Fibroblast of the aortic adventitia (primary cell): ENCODE measurements at regions not wholly inside any gene's neighbourhood (a gene's known extent, or its start where the extent isn't known, plus 50 kb on each side); places are given as distances from the start of the nearest gene placed in this dataset.
A peak's percentile ranks its signal among the peaks of the same experiment; 100 is the strongest.

Experiments used
- DNase-seq: peaks from one replicate; pipeline ENCODE4 v3.0.0-alpha.2; 2010; ENCODE audit warnings: low read depth
- H3K4me3 ChIP-seq: 2 replicates; pipeline ENCODE4 v1.5.1; 2011; ENCODE audit warnings: low read depth, mild to moderate bottlenecking, control low read depth, low read length, moderate library complexity
- CTCF ChIP-seq: IDR thresholded peaks from 2 replicates; pipeline ENCODE4 v1.5.1; 2011; ENCODE audit warnings: mild to moderate bottlenecking, low read length, control low read depth, inconsistent platforms; ENCODE audit not compliant: insufficient read depth

- DNase-seq = no peak
- TF ChIP-seq CTCF = no peak
Measured at GRCh38 chr16:86710602-86710950, 132.2 kb downstream of the FOXL1 start.

GRCh38 chr16:86712158-86713009, 134.0 kb downstream of the FOXL1 start:
- DNase-seq = no peak
- no peak for TF ChIP-seq CTCF
- no peak overlapping the region for H3K4me3 ChIP-seq

More at GRCh38 chr16:86710602-86710950, 132.2 kb downstream of the FOXL1 start:
- no peak overlapping the region for H3K4me3 ChIP-seq

GRCh38 chr16:86713021-86713631, 134.8 kb downstream of the FOXL1 start:
- no peak overlapping the region for H3K4me3 ChIP-seq
- no peak for TF ChIP-seq CTCF
- no peak for DNase-seq

GRCh38 chr16:86714166-86714565, 135.8 kb downstream of the FOXL1 start:
- H3K4me3 ChIP-seq = no peak overlapping the region
- peak; percentile 33 for DNase-seq
- no peak for TF ChIP-seq CTCF

- TF ChIP-seq CTCF = no peak
- H3K4me3 ChIP-seq = no peak overlapping the region
- DNase-seq = no peak
Measured at GRCh38 chr16:86716649-86717048, 138.3 kb downstream of the FOXL1 start.

- no peak overlapping the region for H3K4me3 ChIP-seq
- no peak for DNase-seq
- TF ChIP-seq CTCF = no peak
Measured at GRCh38 chr16:86718118-86718517, 139.8 kb downstream of the FOXL1 start.
